Endodermal cell (in vitro differentiated cells): ENCODE measurements at regions not wholly inside any gene's neighbourhood (a gene's known extent, or its start where the extent isn't known, plus 50 kb on each side); places are given as distances from the start of the nearest gene placed in this dataset.

ENCODE experiments used
- DNase-seq: peaks from one replicate; pipeline ENCODE4 v3.0.0-alpha.2; 2017
- H3K27ac ChIP-seq: 2 replicates; pipeline ENCODE4 v1.5.1; 2013; ENCODE audit warnings: mild to moderate bottlenecking, low read depth, low read length, moderate library complexity
- H3K27me3 ChIP-seq: 2 replicates; pipeline ENCODE4 v1.6.1; 2013; ENCODE audit warnings: mild to moderate bottlenecking, low read length, moderate library complexity; ENCODE audit not compliant: insufficient read depth, control insufficient read depth, poor library complexity, severe bottlenecking
- H3K36me3 ChIP-seq: 2 replicates; pipeline ENCODE4 v1.7.0; 2013; ENCODE audit warnings: mild to moderate bottlenecking, low read length, moderate library complexity; ENCODE audit not compliant: control insufficient read depth, insufficient read depth
- H3K4me1 ChIP-seq: one replicate; pipeline ENCODE4 v1.7.0; 2013; ENCODE audit warnings: low read length; ENCODE audit not compliant: control insufficient read depth, insufficient read depth
- H3K4me3 ChIP-seq: 2 replicates; pipeline ENCODE4 v1.5.1; 2013; ENCODE audit warnings: mild to moderate bottlenecking, low read length, moderate library complexity
- H3K9ac ChIP-seq: 2 replicates; pipeline ENCODE4 v1.6.1; 2013; ENCODE audit warnings: mild to moderate bottlenecking, low read length, moderate library complexity; ENCODE audit not compliant: poor library complexity, severe bottlenecking; ENCODE audit errors: extremely low read depth
- H3K9me3 ChIP-seq: 2 replicates; pipeline ENCODE4 v1.6.1; 2013; ENCODE audit warnings: mild to moderate bottlenecking, low read length, moderate library complexity; ENCODE audit not compliant: control insufficient read depth
- H3K27ac Mint-ChIP-seq: 2 replicates; pipeline ENCODE4 v1.8.0; 2020; ENCODE audit warnings: mixed read lengths
- H3K27me3 Mint-ChIP-seq: 2 replicates; pipeline ENCODE4 v1.8.0; 2021; ENCODE audit warnings: mild to moderate bottlenecking, mixed read lengths; ENCODE audit not compliant: insufficient read depth
- H3K36me3 Mint-ChIP-seq: 2 replicates; pipeline ENCODE4 v1.8.0; 2020; ENCODE audit warnings: low read depth, mixed read lengths
- H3K4me1 Mint-ChIP-seq: 2 replicates; pipeline ENCODE4 v1.8.0; 2020; ENCODE audit warnings: mixed read lengths
- H3K4me3 Mint-ChIP-seq: 2 replicates; pipeline ENCODE4 v1.8.0; 2020; ENCODE audit warnings: mild to moderate bottlenecking, moderate library complexity, mixed read lengths
- H3K9me3 Mint-ChIP-seq: 2 replicates; pipeline ENCODE4 v1.8.0; 2020; ENCODE audit warnings: mild to moderate bottlenecking, mixed read lengths
- CTCF ChIP-seq: fragments of 200-600 bp; sonication (generic); conservative IDR thresholded peaks from 2 replicates; pipeline ENCODE4 v1.5.0; 2021; ENCODE audit warnings: antibody characterized with exemption, mild to moderate bottlenecking
- WGBS, 2 experiments: methylation state at CpG; one replicate each; pipeline versions ENCODE4 v1.1.5 to v1.1.7; 2013; ENCODE audit warnings: missing lambda C conversion rate in 2 of 2, mixed read lengths in 1 of 2; ENCODE audit not compliant: insufficient coverage in 1 of 2, insufficient read length in 1 of 2; 5-methylcytosine and 5-hydroxymethylcytosine counted together

GRCh38 chr6:163728442-163729126, 314.1 kb downstream of the QKI start:
- peaks cover 26% of the 10 kb centered on the region for H3K4me1 Mint-ChIP-seq
- H3K9ac ChIP-seq: no peak overlapping the region
- H3K9me3 ChIP-seq: no peaks in the 10 kb centered on the region
- DNase-seq: no peak
- peaks cover 90% of the 10 kb centered on the region for H3K27me3 Mint-ChIP-seq
- H3K36me3 Mint-ChIP-seq: no peaks in the 10 kb centered on the region
- peaks cover 81% of the 10 kb centered on the region for H3K27me3 ChIP-seq
- H3K4me3 ChIP-seq: no peak overlapping the region
- TF ChIP-seq CTCF: no peak
- WGBS, 2 experiments: 89 to 98% methylated on average over 6 to 13 of the region's 13 CpGs
- H3K4me1 ChIP-seq: no peaks in the 10 kb centered on the region
- H3K27ac ChIP-seq: no peak overlapping the region
- H3K27ac Mint-ChIP-seq: no peak overlapping the region
- no peaks in the 10 kb centered on the region for H3K36me3 ChIP-seq
- no peak overlapping the region for H3K4me3 Mint-ChIP-seq
- H3K9me3 Mint-ChIP-seq: no peaks in the 10 kb centered on the region

DNA sequence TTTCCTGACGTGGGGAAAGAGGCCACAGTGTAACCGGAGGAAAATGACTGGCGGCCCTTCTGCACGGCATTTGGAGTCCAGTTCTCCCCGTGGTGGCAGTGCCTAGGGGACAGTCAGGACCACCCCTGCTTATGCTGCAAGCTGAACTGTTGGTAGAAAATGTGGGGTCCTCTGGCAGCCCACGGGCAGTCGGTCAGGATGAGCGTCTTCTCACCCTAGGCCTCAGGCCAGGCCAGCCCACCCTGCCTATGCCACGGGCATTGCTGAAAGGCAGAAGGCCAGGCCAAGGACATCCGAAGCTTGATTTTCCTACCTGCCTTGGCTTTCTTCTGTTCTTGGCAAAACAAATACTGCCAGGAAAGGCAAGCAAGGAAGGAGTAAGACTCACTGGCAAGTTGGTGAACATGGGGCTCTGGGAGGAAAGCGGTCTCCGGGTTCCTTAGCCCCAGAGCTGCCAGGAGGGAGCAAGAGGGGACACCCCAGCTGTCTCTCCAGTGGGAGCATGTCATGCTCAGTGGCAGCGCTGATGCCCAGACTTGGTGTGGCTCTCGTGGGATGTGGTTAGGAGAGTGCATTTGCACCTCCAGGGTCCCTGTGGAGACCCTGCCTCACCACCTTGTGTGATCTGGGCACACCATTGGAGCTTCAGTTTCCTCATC, 311.6 kb downstream of the QKI start:
- H3K9ac ChIP-seq: no peak overlapping the region
- no peaks in the 10 kb centered on the region for H3K4me1 ChIP-seq
- no peak overlapping the region for H3K4me3 ChIP-seq
- H3K9me3 ChIP-seq: no peaks in the 10 kb centered on the region
- no peak for TF ChIP-seq CTCF
- H3K27ac ChIP-seq: no peak overlapping the region
- no peaks in the 10 kb centered on the region for H3K36me3 Mint-ChIP-seq
- H3K27ac Mint-ChIP-seq: no peak overlapping the region
- no peaks in the 10 kb centered on the region for H3K36me3 ChIP-seq
- H3K4me3 Mint-ChIP-seq: no peak overlapping the region
- peaks cover 71% of the 10 kb centered on the region for H3K27me3 Mint-ChIP-seq
- 83 to 85% methylated on average over 13 to 14 of the region's 14 CpGs for WGBS, 2 experiments
- DNase-seq: no peak
- no peaks in the 10 kb centered on the region for H3K9me3 Mint-ChIP-seq
- H3K27me3 ChIP-seq: peaks cover 56% of the 10 kb centered on the region
- peaks cover 23% of the 10 kb centered on the region for H3K4me1 Mint-ChIP-seq

DNA sequence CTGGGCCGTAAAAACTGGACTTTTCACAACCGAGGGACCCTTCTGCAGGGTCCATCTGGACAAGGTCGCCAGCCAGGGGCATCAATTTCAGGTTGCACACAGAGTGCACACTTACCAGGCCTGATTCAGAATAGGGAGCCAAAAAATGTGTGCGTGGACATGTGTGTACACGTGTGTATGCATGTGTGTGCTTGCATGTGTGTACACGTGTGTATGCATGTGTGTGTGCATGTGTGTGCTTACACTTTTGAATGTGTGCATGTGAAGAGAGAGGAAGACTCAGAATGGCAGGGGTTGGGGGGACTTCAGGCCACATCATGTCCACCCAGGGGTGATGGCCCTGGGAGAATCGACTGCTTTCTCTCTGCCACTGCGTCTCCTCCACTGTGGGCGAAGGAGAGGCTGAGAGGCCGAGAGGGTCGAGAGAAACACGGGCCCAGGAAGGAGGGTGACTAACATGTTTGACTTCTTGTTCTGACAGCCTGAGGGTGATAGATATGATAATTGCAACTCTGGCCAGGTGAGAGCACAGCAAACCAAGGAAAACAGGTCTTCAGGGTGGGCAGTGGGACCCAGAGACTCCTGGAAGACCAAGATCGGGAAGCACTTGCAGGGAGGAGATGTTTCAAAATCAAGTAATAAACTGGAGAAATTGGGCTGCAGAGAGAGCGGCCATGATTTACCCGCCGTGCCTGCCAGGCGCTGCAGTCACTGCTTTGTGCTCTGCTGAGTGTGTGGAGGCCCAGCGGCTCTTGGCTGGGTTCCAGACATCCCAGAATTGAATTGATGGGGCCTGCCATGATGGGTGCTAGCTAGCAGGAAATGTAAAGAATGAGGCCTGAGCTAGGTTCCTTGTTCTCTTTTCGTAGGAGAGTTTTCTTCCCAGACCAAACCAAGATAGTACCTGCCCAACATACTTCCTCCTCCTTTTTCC, 310.8 kb downstream of the QKI start:
- no peak overlapping the region for H3K27ac Mint-ChIP-seq
- no peaks in the 10 kb centered on the region for H3K9me3 ChIP-seq
- no peak overlapping the region for H3K4me3 ChIP-seq
- H3K27me3 ChIP-seq: peaks cover 47% of the 10 kb centered on the region
- no peak for TF ChIP-seq CTCF
- H3K36me3 Mint-ChIP-seq: no peaks in the 10 kb centered on the region
- H3K27me3 Mint-ChIP-seq: peaks cover 62% of the 10 kb centered on the region
- no peak for DNase-seq
- H3K4me1 Mint-ChIP-seq: peaks cover 19% of the 10 kb centered on the region
- H3K4me1 ChIP-seq: no peaks in the 10 kb centered on the region
- H3K36me3 ChIP-seq: no peaks in the 10 kb centered on the region
- H3K27ac ChIP-seq: no peak overlapping the region
- no peak overlapping the region for H3K4me3 Mint-ChIP-seq
- 89 to 92% methylated on average over 14 to 19 of the region's 19 CpGs for WGBS, 2 experiments
- no peaks in the 10 kb centered on the region for H3K9me3 Mint-ChIP-seq
- no peak overlapping the region for H3K9ac ChIP-seq
